ENCODE measurements at regions not wholly inside any gene's neighbourhood (a gene's known extent, or its start where the extent isn't known, plus 50 kb on each side); places are given as distances from the start of the nearest gene placed in this dataset.
"Not testable (repeated sequence)": the region's sequence is repeated elsewhere in the genome, so short reads cannot be mapped to it uniquely, and the experiment has no call there.

GRCh38 chr2:82344670-82345069, 2040.1 kb upstream of the LRRTM1 start:
- no peak for DNase-seq

GRCh38 chr2:82342356-82342755, 2037.8 kb upstream of the LRRTM1 start:
- no peak for DNase-seq

- no peak for DNase-seq
Measured at GRCh38 chr2:82340578-82341053, 2036.1 kb upstream of the LRRTM1 start.

- no peak for DNase-seq
Measured at GRCh38 chr2:82339805-82340204, 2035.3 kb upstream of the LRRTM1 start.

GRCh38 chr2:82333697-82334096, 2029.1 kb upstream of the LRRTM1 start:
- DNase-seq: no peak

GRCh38 chr2:82330155-82330554, 2025.6 kb upstream of the LRRTM1 start:
- DNase-seq: no peak

- DNase-seq: not testable (repeated sequence)
Measured at GRCh38 chr2:82326180-82326767, 2021.7 kb upstream of the LRRTM1 start.

GRCh38 chr2:82320296-82320695, 2015.7 kb upstream of the LRRTM1 start:
- DNase-seq: no peak

- DNase-seq: peak; percentile 38
Measured at GRCh38 chr2:82317012-82317411, 2012.5 kb upstream of the LRRTM1 start.

GRCh38 chr2:82316586-82316985, 2012.0 kb upstream of the LRRTM1 start:
- no peak for DNase-seq

- no peak for DNase-seq
Measured at GRCh38 chr2:82314836-82315472, 2010.4 kb upstream of the LRRTM1 start.

- no peak for DNase-seq
Measured at GRCh38 chr2:82307511-82307910, 2003.0 kb upstream of the LRRTM1 start.

GRCh38 chr2:82301506-82301905, 1997.0 kb upstream of the LRRTM1 start:
- DNase-seq: no peak

GRCh38 chr2:82289446-82289845, 1984.9 kb upstream of the LRRTM1 start:
- DNase-seq: no peak

GRCh38 chr2:82283075-82283474, 1978.5 kb upstream of the LRRTM1 start:
- DNase-seq: no peak

- DNase-seq: no peak
Measured at GRCh38 chr2:82282111-82282882, 1977.7 kb upstream of the LRRTM1 start.

GRCh38 chr2:82279367-82279766, 1974.8 kb upstream of the LRRTM1 start:
- no peak for DNase-seq

GRCh38 chr2:82278416-82278815, 1973.9 kb upstream of the LRRTM1 start:
- no peak for DNase-seq

- no peak for DNase-seq
Measured at GRCh38 chr2:82275599-82275998, 1971.0 kb upstream of the LRRTM1 start.

GRCh38 chr2:82268446-82268845, 1963.9 kb upstream of the LRRTM1 start:
- DNase-seq: no peak

- no peak for DNase-seq
Measured at GRCh38 chr2:82260521-82260920, 1956.0 kb upstream of the LRRTM1 start.

GRCh38 chr2:82259551-82259950, 1955.0 kb upstream of the LRRTM1 start:
- no peak for DNase-seq

- DNase-seq: no peak
Measured at GRCh38 chr2:82257796-82258555, 1953.4 kb upstream of the LRRTM1 start.

Data from NCI-H2081 treated with DMSO at 0.1 percent for 48 hours (cell line).